HG02852 (cell line): ENCODE measurements at regions not wholly inside any gene's neighbourhood (a gene's known extent, or its start where the extent isn't known, plus 50 kb on each side); places are given as distances from the start of the nearest gene placed in this dataset.

Source experiments
- ATAC-seq: cut with Tn5 transposase; IDR thresholded peaks from one replicate; pipeline ENCODE4 v1.9.1; 2021; ENCODE audit warnings: mild to moderate bottlenecking, moderate library complexity; ENCODE audit not compliant: unreplicated experiment

DNA sequence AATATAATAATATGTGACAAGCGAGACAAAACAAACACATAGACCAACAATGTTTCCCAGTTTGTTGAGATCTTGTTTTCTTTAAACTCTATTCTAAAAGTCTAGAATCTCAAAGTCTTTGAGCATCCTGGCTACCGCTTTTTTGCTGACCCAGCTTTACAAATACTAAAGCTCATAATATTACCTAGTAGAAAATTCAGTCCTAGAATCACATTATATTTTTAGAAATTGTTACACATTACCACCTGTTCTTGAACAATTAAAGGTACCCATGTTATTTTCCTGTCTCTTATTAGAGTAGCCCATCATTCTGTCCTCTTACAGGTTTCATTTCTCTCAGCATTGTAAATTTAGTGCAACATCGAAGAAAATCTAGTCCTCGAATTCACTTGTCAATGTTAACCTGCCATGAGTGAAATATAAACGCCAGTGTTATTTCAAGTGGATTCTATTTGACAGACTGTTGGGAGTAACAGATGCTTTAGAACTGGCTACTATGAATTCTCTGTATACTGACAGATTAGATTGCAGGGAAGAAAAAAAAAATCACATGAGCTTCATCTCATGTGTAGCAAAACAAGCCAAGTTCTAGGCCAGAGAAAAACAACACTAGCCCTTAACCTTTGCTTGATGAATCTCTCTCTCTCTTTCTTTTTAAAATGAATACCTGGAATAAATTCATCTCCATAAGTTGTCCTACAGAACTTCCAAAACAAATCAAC lies 851.2 kb upstream of the ADAMTS5 start:
- ATAC-seq: no peak

DNA sequence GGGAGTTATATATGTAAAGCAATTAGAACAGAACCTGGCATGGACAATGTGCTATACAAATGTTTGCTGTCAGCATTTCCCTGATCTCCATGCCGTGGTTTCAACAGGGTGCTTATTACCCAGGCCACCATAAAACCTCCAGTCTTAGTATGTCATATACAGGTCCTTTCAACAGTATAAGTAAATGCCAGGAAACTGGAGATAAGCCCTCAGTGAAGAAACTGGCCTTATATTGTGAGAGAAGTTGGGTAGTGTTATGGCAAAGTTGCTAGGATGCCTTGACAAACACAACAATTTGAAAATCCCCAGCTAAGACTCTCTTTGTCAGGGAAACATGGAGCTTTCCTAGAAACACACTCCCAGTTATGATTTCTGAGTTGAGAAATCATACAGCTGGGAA lies 850.2 kb upstream of the ADAMTS5 start:
- ATAC-seq: no peak

DNA sequence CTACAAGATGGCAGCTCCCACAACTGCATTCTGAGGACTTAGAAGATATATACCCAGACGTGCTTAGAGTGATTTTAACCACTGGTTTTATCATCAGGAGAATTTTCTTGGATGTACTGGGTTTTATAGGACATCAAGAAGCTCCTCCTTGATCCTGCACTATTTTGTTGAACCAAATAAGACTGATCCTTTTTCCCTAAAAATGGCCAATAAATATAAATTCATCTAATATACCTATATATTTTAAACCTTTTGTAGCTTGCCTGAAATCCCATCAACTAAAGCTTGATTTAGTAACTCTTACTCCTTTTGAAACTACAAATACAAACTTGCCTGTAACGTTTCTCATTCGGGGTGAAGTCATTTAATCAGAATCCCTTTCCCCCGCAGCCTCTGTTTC lies 849.4 kb upstream of the ADAMTS5 start:
- ATAC-seq: no peak

GRCh38 chr21:27814226-27814625 lies 847.3 kb upstream of the ADAMTS5 start:
- ATAC-seq: no peak

- no peak for ATAC-seq
These were observed 846.9 kb upstream of the ADAMTS5 start for GRCh38 chr21:27813750-27814149.

DNA sequence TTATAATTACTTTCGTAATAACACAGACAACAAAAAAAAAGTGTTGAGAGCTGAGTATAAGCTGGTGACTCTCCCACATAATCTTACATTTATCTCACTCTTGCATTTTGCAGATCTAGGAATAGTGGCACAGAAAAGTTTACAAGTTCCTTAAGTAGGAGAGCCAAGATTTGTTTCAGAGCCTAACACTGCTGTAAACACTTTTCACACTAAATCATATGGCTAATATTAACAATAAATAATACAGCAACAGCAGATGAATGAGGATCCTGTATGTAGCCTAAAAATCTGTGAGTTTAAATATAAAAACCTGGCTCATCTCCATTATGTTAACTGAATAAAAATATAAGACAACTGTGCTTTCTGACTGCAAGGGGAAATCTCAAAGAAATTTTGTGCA lies 846.5 kb upstream of the ADAMTS5 start:
- ATAC-seq: no peak

DNA sequence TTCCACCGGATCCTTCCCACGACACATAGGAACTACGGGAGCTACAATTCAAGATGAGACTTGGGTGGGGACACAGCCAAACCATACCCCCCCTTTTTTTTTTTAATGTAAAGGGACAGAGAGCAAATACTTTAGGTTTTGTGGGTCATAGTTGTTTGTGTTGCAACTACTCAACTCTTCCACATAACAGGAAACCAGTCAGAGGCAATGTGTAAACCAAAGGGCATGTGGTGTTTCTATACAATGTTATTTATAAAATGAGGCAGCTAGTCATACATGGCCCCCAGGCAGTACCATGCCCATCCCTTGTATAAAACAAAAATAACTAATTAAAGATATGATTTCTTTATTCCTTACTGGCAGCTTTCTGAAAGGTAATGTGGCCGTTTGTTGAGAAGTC lies 845.4 kb upstream of the ADAMTS5 start:
- ATAC-seq: no peak

GRCh38 chr21:27808923-27809322 lies 842.0 kb upstream of the ADAMTS5 start:
- ATAC-seq: no peak

- ATAC-seq: no peak
These were observed 840.7 kb upstream of the ADAMTS5 start for GRCh38 chr21:27807596-27807995.

GRCh38 chr21:27806281-27806680 lies 839.4 kb upstream of the ADAMTS5 start:
- ATAC-seq: no peak

DNA sequence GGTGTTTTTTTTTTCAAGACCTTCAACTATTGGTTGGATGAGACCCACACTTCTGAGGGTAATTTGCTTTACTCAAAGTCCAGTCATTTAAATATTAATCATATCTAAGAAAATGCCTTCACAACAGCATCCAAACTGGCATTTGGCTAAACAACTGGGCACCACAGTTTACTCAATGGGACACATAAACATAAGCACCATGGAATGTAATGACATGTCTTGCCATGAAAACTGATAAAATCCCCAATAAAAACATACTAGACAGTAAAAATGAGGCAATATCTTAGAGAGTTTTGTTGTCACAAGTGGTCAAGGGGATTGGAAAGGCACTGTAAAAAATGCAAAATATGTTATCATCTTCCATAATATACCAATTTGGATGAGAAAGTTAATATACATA lies 838.8 kb upstream of the ADAMTS5 start:
- ATAC-seq: no peak

GRCh38 chr21:27804515-27804914 lies 837.6 kb upstream of the ADAMTS5 start:
- ATAC-seq: no peak

- ATAC-seq: no peak
These were observed 836.7 kb upstream of the ADAMTS5 start for GRCh38 chr21:27803571-27803970.

GRCh38 chr21:27802816-27803475 lies 836.1 kb upstream of the ADAMTS5 start:
- ATAC-seq: no peak

GRCh38 chr21:27799861-27800260 lies 833.0 kb upstream of the ADAMTS5 start:
- no peak for ATAC-seq

GRCh38 chr21:27796106-27796505 lies 829.2 kb upstream of the ADAMTS5 start:
- ATAC-seq: no peak

GRCh38 chr21:27795418-27795817 lies 828.5 kb upstream of the ADAMTS5 start:
- no peak for ATAC-seq

- no peak for ATAC-seq
These were observed 827.0 kb upstream of the ADAMTS5 start for GRCh38 chr21:27793901-27794300.

DNA sequence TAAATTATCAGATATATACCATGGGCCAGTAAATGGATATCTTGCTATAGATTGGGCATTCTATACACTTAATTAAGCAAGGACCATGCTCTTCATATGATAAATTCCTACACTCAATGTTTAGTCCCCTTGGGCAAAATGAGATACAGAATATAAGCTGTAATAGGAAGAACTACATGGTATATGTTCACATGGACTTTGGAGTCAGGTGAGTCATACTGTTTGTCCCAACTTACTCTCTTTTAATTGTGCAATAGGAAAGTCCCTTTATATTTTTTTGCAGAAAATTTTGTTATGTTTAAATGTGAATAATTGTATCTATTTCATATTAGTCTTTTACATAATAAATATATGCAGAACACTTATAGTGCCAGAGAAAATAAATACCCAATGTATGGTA lies 820.2 kb upstream of the ADAMTS5 start:
- no peak for ATAC-seq

- no peak for ATAC-seq
These were observed 812.7 kb upstream of the ADAMTS5 start for GRCh38 chr21:27779606-27780005.

GRCh38 chr21:27776925-27777553 lies 810.2 kb upstream of the ADAMTS5 start:
- ATAC-seq: no peak

DNA sequence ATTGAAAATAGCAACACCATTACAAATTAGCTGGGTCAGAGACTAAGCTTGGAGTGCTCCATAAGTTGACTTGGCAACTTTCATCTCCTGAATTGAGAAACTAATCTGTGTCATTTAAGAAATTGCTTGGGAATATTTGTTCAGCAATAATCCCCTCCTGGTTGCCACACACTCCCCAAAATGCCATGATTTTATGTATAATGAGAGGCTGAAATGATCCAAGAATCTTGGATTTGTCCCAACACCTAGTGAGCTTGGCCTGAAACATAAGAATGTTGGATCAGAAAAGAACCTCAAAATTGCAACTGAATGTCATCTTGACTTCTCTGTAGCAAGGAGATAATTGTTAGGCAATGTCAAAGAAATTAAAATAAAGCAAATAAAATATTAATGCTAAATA lies 805.9 kb upstream of the ADAMTS5 start:
- no peak for ATAC-seq
